ENCODE measurements at regions not wholly inside any gene's neighbourhood (a gene's known extent, or its start where the extent isn't known, plus 50 kb on each side); places are given as distances from the start of the nearest gene placed in this dataset.

- no peak for DNase-seq (ENCODE audit: low read depth, low spot score)
- Histone ChIP-seq H3K4me1 (ENCODE audit: insufficient read depth, insufficient read length) (no peaks in the 10 kb centered on the region), H3K4me3 (ENCODE audit: insufficient read length, low read depth) (no peak overlapping the region), H3K36me3 (ENCODE audit: insufficient read depth, insufficient read length, low read length) (no peaks in the 10 kb centered on the region), H3K27me3 (ENCODE audit: insufficient read depth, insufficient read length) (no peaks in the 10 kb centered on the region), H3K9me3 (ENCODE audit: insufficient read depth, low read length) (no peaks in the 10 kb centered on the region), H3K9ac (ENCODE audit: insufficient read length, low read depth) (no peak overlapping the region)
- no peak for TF ChIP-seq YY1 (IDR thresholded peaks at IDR 0.05; ENCODE audit: insufficient read depth, insufficient read length)
- no peak for TF ChIP-seq SUZ12 (IDR thresholded peaks at IDR 0.05; ENCODE audit: extremely low read depth, insufficient read depth, insufficient read length)
- TF ChIP-seq ZNF274 (IDR thresholded peaks at IDR 0.05; ENCODE audit: low read depth, low read length) = no peak
These were observed 202.2 kb downstream of the SUCLA2 start for GRCh38 chr13:47798906-47799305.

GRCh38 chr13:47798194-47798593 is 202.9 kb downstream of the SUCLA2 start:
- DNase-seq (ENCODE audit: low read depth, low spot score) = no peak
- TF ChIP-seq ZNF274 (IDR thresholded peaks at IDR 0.05; ENCODE audit: low read depth, low read length) (no peak), YY1 (IDR thresholded peaks at IDR 0.05; ENCODE audit: insufficient read depth, insufficient read length) (no peak), SUZ12 (IDR thresholded peaks at IDR 0.05; ENCODE audit: extremely low read depth, insufficient read depth, insufficient read length) (no peak)
- H3K36me3 ChIP-seq (ENCODE audit: insufficient read depth, insufficient read length, low read length) = no peaks in the 10 kb centered on the region
- H3K9ac ChIP-seq (ENCODE audit: insufficient read length, low read depth) = no peak overlapping the region
- H3K4me3 ChIP-seq (ENCODE audit: insufficient read length, low read depth) = no peak overlapping the region
- no peaks in the 10 kb centered on the region for H3K27me3 ChIP-seq (ENCODE audit: insufficient read depth, insufficient read length)
- H3K4me1 ChIP-seq (ENCODE audit: insufficient read depth, insufficient read length) = no peaks in the 10 kb centered on the region
- H3K9me3 ChIP-seq (ENCODE audit: insufficient read depth, low read length) = no peaks in the 10 kb centered on the region

GRCh38 chr13:47796816-47797215 is 204.3 kb downstream of the SUCLA2 start:
- Histone ChIP-seq H3K27me3 (ENCODE audit: insufficient read depth, insufficient read length) (no peaks in the 10 kb centered on the region), H3K36me3 (ENCODE audit: insufficient read depth, insufficient read length, low read length) (no peaks in the 10 kb centered on the region), H3K4me1 (ENCODE audit: insufficient read depth, insufficient read length) (no peaks in the 10 kb centered on the region), H3K9me3 (ENCODE audit: insufficient read depth, low read length) (no peaks in the 10 kb centered on the region), H3K4me3 (ENCODE audit: insufficient read length, low read depth) (no peak overlapping the region), H3K9ac (ENCODE audit: insufficient read length, low read depth) (no peak overlapping the region)
- TF ChIP-seq ZNF274 (IDR thresholded peaks at IDR 0.05; ENCODE audit: low read depth, low read length) = no peak
- TF ChIP-seq SUZ12 (IDR thresholded peaks at IDR 0.05; ENCODE audit: extremely low read depth, insufficient read depth, insufficient read length) = no peak
- no peak for TF ChIP-seq YY1 (IDR thresholded peaks at IDR 0.05; ENCODE audit: insufficient read depth, insufficient read length)
- DNase-seq (ENCODE audit: low read depth, low spot score) = no peak

GRCh38 chr13:47794963-47795362 is 206.1 kb downstream of the SUCLA2 start:
- no peaks in the 10 kb centered on the region for H3K27me3 ChIP-seq (ENCODE audit: insufficient read depth, insufficient read length)
- TF ChIP-seq YY1 (IDR thresholded peaks at IDR 0.05; ENCODE audit: insufficient read depth, insufficient read length) = no peak
- no peak for TF ChIP-seq ZNF274 (IDR thresholded peaks at IDR 0.05; ENCODE audit: low read depth, low read length)
- TF ChIP-seq SUZ12 (IDR thresholded peaks at IDR 0.05; ENCODE audit: extremely low read depth, insufficient read depth, insufficient read length) = no peak
- H3K4me1 ChIP-seq (ENCODE audit: insufficient read depth, insufficient read length) = no peaks in the 10 kb centered on the region
- H3K9ac ChIP-seq (ENCODE audit: insufficient read length, low read depth) = no peak overlapping the region
- H3K36me3 ChIP-seq (ENCODE audit: insufficient read depth, insufficient read length, low read length) = no peaks in the 10 kb centered on the region
- DNase-seq (ENCODE audit: low read depth, low spot score) = no peak
- peaks cover 12% of the 10 kb centered on the region; the same call in 1 of the 2 replicates for H3K9me3 ChIP-seq (ENCODE audit: insufficient read depth, low read length)
- no peak overlapping the region for H3K4me3 ChIP-seq (ENCODE audit: insufficient read length, low read depth)

- TF ChIP-seq ZNF274 (IDR thresholded peaks at IDR 0.05; ENCODE audit: low read depth, low read length) (no peak), SUZ12 (IDR thresholded peaks at IDR 0.05; ENCODE audit: extremely low read depth, insufficient read depth, insufficient read length) (no peak), YY1 (IDR thresholded peaks at IDR 0.05; ENCODE audit: insufficient read depth, insufficient read length) (no peak)
These were observed 210.3 kb downstream of the SUCLA2 start for GRCh38 chr13:47790755-47791154.

GRCh38 chr13:47788844-47789243 is 212.2 kb downstream of the SUCLA2 start:
- H3K9ac ChIP-seq (ENCODE audit: insufficient read length, low read depth) = no peak overlapping the region
- peaks cover 12% of the 10 kb centered on the region; the same call in 1 of the 2 replicates for H3K9me3 ChIP-seq (ENCODE audit: insufficient read depth, low read length)

More at GRCh38 chr13:47790755-47791154, 210.3 kb downstream of the SUCLA2 start:
- Histone ChIP-seq H3K27me3 (ENCODE audit: insufficient read depth, insufficient read length) (no peaks in the 10 kb centered on the region), H3K4me3 (ENCODE audit: insufficient read length, low read depth) (no peak overlapping the region), H3K9ac (ENCODE audit: insufficient read length, low read depth) (no peak overlapping the region), H3K4me1 (ENCODE audit: insufficient read depth, insufficient read length) (no peaks in the 10 kb centered on the region), H3K36me3 (ENCODE audit: insufficient read depth, insufficient read length, low read length) (no peaks in the 10 kb centered on the region), H3K9me3 (ENCODE audit: insufficient read depth, low read length) (peaks cover 12% of the 10 kb centered on the region; the same call in 1 of the 2 replicates)
- DNase-seq (ENCODE audit: low read depth, low spot score) = no peak

GRCh38 chr13:47774671-47774994 is 226.4 kb downstream of the SUCLA2 start:
- Histone ChIP-seq H3K4me3 (ENCODE audit: insufficient read length, low read depth) (no peak overlapping the region), H3K36me3 (ENCODE audit: insufficient read depth, insufficient read length, low read length) (no peaks in the 10 kb centered on the region), H3K27me3 (ENCODE audit: insufficient read depth, insufficient read length) (no peaks in the 10 kb centered on the region), H3K9ac (ENCODE audit: insufficient read length, low read depth) (no peak overlapping the region), H3K4me1 (ENCODE audit: insufficient read depth, insufficient read length) (no peaks in the 10 kb centered on the region), H3K9me3 (ENCODE audit: insufficient read depth, low read length) (no peaks in the 10 kb centered on the region)
- TF ChIP-seq ZNF274 (IDR thresholded peaks at IDR 0.05; ENCODE audit: low read depth, low read length) (no peak), SUZ12 (IDR thresholded peaks at IDR 0.05; ENCODE audit: extremely low read depth, insufficient read depth, insufficient read length) (no peak), YY1 (IDR thresholded peaks at IDR 0.05; ENCODE audit: insufficient read depth, insufficient read length) (no peak)
- DNase-seq (ENCODE audit: low read depth, low spot score) = no peak

More at GRCh38 chr13:47788844-47789243, 212.2 kb downstream of the SUCLA2 start:
- TF ChIP-seq YY1 (IDR thresholded peaks at IDR 0.05; ENCODE audit: insufficient read depth, insufficient read length) (no peak), ZNF274 (IDR thresholded peaks at IDR 0.05; ENCODE audit: low read depth, low read length) (no peak), SUZ12 (IDR thresholded peaks at IDR 0.05; ENCODE audit: extremely low read depth, insufficient read depth, insufficient read length) (no peak)
- no peak overlapping the region for H3K4me3 ChIP-seq (ENCODE audit: insufficient read length, low read depth)
- no peak for DNase-seq (ENCODE audit: low read depth, low spot score)
- no peaks in the 10 kb centered on the region for H3K36me3 ChIP-seq (ENCODE audit: insufficient read depth, insufficient read length, low read length)
- H3K27me3 ChIP-seq (ENCODE audit: insufficient read depth, insufficient read length) = no peaks in the 10 kb centered on the region
- H3K4me1 ChIP-seq (ENCODE audit: insufficient read depth, insufficient read length) = no peaks in the 10 kb centered on the region
